Stimulated activated CD8-positive, alpha-beta memory T cell treated with anti-CD3 and anti-CD28 coated beads, Interleukin-15, amount 100 ng/mL, for 4 hours (primary cell): ENCODE measurements at regions not wholly inside any gene's neighbourhood (a gene's known extent, or its start where the extent isn't known, plus 50 kb on each side); places are given as distances from the start of the nearest gene placed in this dataset.
"Not testable (repeated sequence)": the region's sequence is repeated elsewhere in the genome, so short reads cannot be mapped to it uniquely, and the experiment has no call there.

Source experiments
- DNase-seq, 2 donors: peaks; one replicate each; pipeline ENCODE4 v3.0.0-alpha.2; 2020; ENCODE audit warnings: low read depth in 2 of 2

DNA sequence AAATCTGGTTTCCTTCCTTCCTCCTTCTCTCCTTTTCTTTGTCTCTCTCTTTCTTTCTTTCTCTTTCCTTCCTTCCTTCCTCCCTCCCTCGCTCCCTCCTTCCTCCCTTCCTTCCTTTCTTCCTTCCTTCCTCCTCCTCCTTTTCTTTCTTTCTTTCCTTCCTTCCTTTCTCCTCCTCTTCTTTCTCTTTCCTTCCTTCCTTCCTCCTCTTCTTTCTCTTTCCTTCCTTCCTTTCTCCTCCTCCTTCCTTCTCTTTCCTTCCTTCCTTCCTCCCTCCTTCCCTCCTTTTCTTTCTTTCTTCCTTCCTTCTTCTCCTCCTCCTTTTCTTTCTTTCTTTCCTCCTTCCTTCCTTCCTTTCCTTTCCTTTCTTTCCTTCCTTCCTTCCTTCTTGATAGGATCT lies 61.2 kb downstream of the VIP start:
- no peak for DNase-seq

DNA sequence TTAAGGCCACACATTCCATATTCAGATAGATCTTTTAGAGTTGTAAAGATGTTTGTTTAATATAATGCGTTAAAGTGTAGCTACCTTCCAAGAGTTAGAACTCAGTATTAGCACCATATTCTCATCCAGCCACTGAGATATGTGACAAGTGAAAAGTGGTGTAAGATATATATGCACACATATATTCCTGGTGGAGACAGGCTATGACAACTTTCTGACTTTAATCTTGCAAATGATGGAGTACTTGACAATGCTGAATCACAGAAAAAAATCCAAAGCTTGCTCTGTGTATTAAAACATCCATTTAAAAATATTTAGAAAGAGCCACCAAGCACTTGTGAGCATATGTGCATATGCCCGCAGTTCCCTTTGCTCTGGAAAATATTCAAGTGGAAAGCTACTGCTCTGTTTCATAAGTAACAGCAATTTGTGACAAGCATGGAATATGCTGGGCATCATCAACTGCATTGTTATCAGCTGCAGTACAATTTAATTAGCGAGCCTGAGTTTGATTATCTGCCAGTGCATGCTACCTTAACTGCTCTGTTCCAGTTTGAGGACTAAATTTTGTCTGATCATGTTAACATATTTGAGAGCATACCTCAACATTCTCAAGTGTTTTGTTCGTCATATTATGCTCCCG lies 64.8 kb downstream of the VIP start:
- DNase-seq, result no peak

DNA sequence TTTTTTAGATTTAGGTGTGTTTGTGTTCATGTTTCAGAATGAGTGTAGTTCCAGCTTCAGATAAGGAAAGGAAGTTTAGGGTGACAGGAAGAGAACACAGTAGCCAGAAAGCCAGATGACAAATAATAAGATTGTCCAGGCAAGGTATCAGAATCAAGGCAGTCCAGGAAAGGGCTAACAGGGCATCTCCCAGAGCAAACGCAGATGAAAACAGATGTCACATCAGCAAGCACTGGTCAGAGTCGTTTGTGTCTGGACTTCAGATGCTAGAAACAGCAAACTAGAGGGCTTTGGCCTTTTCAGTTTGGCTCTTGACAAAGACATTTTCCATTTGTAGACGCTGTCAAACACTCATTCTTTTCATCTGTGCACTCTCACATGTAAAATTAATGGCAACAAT lies 65.5 kb downstream of the VIP start:
- DNase-seq, result no peak

DNA sequence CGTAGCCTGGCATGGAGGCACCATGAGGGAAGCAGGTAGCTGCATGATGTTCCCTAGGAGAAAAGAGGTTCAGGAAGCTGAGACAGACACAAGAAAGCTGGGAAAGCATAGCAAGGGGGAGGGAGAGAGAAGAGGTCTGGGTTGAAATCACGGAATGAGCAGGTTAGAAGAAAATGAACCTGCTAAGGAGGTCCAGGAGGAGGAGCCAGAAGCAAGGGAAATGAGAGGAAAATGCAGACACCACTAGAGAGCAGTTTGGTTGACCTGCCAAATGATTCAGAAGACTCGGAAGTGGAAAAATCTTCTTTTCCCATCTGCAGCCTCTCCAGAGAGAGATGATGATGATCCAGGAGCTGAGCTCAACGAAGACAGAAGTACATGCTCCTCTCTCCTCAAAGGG lies 70.9 kb downstream of the VIP start:
- no peak for DNase-seq

DNA sequence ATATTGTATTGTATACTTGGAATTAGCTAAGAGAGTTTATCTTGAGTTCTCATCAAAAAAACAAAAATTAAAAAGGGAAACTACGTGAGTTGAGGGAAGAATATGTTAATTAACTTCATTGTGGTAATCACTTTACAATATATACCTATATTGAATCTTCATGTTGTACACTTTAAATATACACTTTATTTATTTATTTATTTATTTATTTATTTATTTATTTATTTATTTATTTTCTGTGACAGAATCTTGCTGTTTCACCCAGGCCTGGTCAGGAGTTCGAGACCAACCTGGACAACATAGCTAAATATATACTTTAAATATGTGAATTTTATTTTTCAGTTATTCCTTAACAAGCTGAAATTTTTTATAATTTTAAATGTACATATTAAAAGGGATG lies 74.1 kb downstream of the VIP start:
- DNase-seq, result no peak

DNA sequence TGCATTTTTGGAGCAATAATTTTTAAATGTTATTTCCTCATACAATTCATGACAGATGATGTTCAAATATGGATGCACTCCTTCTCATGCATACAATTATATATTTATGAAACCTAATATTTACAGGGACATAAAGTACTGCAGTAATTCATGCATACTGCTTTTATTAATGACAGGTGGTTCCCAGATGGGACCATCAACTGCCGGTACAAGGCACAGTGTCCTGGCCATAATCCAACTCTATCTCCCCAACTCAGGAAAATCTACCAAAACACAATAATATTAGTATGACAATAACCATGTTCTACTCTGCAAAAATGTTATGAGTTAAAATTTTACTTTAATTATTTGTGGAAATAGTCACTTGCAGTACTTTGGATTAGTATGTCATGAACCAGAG lies 77.8 kb downstream of the VIP start:
- no peak for DNase-seq

DNA sequence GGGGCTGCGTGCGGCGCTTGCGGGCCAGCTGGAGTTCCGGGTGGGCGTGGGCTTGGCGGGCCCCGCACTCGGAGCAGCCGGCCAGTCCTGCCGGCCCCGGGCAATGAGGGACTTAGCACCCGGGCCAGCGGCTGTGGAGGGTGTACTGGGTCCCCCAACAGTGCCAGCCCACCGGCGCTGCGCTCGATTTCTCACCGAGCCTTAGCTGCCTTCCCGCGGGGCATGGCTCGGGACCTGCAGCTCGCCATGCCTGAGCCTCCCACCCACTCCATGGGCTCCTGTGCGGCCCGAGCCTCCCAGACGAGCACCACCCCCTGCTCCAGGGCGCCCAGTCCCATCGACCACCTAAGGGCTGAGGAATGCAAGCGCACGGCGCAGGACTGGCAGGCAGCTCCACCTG lies 83.8 kb downstream of the VIP start:
- DNase-seq, result not testable (repeated sequence)

DNA sequence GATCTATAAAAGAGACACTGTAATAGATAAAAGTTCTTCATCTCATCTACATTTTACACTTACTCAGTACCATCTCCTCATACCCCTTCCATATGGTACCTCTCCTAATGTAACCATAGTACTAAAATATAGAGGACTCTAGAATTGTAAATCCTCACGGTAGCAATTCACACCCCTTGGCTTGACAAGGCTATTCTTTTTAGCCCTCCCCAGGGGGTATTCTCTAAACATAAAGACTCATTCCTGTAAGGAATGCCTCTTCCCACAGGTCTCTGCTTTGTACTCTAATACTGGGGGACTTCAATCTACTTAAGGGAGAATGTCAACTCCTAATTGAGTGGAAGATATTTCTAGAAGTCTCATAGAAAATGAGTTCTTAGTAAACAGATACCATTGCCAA lies 85.9 kb downstream of the VIP start:
- DNase-seq, result no peak

DNA sequence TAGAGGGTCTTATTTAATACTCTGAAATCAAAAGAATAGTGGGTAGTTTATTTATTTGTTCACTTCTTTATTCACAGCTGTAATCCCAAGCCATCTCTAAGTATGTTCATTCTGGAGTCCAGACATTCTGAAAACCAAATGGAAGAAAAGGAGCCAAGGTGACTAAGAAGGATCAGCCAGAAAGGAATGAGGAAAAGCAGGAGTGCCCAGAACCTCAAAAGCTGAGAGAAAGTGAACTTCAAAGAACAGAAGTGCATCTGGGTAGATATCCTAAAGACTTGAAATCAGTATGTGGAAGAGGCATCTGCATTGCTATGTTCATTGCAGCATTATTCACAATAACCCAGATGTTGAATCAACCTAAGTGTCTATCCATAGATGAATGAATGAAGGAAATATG lies 94.8 kb downstream of the VIP start:
- DNase-seq, result no peak

DNA sequence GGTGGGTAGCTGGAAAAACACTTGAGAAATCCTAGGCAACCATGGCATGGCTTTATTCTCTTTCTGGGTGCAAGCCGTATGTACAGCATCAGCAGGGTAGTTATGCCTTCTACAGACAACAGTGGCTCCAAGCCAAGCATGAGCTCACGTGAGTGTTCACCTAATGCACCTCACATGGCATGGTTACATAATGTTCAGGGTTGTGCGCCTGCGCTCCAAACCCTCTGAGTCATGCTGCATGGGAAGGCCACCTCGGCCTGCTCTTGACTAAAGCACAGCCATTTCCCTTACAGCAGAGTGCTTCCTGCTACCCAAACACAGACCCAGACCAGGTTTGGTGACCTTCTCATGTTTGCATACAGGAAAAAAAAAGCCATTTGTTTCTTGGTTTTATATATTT lies 96.2 kb downstream of the VIP start:
- DNase-seq, result no peak

DNA sequence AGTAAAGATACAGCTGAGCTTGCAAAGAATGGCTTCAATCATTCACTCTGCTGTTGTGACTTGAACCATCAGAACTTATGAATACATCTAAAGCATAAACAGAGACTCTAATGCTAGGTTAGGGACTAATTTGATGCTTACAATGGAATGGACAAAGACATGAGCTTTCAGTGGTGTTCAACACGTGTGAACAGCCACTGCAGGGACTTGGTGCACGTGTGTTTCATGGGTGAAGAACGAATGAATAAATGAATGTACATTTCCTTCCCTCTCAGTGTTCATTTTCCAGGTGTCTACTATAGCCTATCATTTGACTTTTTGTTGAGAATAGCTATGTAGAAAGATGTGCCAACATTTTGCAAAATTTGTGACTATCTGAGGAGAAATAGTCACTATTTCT lies 98.3 kb downstream of the VIP start:
- no peak for DNase-seq

DNA sequence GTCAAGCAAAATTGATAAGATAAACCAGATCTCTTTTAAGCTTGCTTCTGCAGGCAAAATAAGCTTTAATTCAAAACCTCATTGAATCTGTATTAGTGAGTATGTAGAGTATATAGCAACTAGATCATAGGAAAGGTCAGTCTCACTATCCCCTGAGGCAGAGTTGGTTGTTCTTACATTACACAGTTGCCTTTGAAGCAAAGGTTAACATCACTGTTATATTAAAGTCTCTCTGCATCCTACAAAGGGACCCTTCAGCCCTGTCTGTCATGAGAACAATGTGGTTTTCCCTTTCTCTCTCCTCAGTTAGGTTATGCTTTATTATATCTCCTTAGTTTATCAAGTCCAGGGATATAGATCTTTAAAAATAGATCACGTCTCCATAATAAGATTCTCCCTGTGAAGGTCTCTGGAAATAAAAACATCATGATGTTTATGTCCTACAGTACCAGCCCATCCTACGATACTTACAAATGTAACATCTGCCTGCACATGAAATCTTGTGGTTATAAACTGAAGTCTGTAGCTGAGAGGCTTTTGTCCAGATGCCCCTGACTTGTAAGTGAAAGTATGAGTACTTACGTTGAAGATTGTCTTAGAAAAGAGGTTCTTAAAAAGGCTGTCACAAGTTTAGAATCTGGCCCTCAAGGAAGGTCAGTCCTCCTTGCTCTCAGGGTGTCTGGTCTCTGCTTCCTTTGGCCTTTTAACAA lies 103.6 kb downstream of the VIP start:
- DNase-seq, result no peak

DNA sequence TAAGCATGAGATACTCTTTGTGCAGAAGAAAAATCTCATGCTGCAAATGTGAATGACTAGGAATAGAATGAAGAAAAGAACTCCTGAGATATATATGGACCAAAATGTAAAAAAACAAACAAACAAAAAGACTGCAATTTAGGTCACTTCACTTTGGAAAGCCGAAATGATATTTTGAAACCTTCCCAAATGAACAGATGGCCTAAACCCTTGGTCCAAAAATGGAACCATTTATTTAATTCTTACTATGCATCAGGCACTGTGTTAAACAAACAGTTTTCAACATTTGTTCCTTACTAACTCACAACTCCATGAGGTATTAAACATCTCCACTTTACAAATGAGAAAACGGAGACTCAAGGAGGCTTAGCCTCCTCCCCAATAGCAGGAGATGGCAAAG lies 107.5 kb downstream of the VIP start:
- DNase-seq, result no peak

DNA sequence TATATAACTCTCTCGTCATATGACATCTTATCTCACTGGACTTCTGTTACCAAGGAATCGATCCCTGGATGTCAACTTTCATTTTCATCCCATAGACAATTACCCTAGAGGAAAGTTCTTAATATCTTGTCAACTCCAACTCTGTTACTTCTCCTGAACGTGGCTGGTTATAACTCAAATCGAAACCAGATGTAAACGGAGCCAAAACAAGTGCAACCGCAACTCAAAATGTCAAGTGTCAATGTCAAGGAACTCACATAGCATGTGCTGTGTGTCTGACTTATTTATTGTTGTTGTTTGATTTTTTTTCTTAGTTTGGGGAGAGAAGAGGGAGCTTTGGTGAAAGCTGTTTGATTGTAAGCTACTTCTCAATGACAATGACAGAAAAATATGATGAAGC lies 108.6 kb downstream of the VIP start:
- no peak for DNase-seq

DNA sequence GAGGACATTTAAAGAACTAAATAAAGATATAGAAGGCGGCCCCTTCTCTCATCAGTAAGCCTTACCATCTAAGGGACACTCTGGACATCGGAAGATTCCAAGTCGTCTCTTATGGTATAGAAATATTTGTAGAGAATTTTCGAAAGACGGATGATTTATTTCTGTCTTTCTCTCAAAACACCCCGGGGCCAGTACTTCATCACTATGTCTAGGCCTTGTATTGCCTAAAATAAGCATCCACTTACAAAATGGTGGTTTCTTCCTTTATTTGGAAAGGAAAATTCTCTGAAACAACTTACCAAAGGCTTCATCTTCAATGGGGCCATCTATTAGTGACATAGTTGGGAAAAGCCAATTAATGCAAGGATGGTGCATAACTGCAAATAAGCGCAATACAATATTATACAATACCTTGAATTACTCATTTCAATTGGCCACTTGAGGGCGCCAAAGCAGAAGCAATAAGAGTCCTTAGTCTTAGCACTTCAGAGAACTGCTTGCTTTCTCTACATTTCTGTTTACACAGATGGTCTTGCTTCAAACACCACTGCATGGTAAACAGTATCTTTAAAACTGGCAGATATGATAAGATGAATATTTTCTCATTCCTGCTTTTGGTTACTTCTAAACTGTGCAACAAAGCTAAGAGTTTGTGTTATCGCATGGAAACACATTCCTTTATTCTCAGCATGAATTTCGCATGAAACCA lies 113.2 kb downstream of the VIP start:
- peak in 1 of 2 donors; percentile 21 for DNase-seq

DNA sequence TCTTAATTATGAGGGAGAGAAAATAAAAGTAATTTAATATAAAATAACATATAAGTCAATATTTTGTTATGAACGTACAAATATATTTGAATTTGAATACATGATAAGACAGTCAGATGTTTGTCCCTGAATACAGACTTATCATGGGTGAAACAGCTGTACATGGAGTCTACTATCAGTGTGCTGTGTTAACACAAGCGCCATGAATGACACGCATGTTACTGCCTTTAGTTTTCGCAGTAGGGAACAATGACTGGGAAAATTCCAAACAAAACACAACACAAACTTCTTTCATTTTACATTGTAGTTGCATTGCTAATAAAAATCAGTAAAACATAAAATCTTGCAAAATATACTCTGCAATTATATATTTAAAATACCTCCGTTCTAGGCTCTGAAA lies 108.6 kb downstream of the FBXO5 start:
- no peak for DNase-seq

DNA sequence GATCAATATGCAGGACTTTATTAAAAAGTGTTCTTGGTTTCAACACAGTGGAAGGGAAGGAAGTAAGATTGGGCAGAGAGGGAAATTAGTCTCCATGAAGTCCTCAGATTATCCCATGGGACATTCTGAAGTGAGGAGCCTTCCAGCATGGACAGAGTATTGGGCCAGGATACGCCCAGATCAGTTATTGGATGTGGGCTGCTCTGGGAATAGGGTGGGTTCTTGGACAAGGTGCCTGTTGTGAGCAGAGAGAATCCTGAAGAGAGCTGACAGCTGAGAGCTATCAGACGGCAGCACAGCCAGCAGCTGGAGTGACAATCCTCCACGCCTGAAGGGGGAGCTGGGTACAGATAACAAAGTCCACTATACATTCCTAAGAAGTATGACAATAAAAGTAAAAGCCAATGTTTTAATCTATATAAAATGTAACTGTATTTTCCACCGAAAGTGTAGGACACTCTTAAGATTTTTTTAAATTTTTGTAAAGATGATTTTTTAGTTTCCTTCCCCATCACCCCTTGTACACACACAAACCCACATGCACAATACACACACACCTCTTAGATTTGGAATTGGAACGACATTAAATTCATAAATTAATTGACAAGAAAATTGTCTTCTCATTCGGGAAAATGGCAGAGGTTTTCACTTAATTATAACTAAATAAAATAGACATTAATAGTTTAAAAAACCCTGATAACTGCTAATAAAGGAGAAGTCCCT lies 107.8 kb downstream of the FBXO5 start:
- DNase-seq, result no peak

DNA sequence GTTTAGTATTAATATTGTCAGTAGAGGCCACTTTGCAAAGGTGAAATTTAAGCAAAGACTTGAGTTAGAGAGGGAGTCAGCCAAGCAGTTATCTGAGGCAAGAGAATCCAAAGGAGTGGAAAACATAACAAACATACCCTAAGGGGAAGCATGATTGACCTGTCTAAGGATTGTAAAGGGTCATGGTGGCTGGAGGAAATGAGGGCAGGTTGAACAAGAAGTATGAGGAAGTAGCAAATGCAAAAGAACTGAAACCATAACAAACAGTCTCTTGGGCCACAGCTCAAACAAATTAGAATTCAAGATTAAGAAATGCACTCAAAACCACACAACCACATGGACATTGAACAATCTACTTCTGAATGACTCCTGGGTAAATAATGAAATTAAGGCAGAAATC lies 103.2 kb downstream of the FBXO5 start:
- DNase-seq, result no peak

DNA sequence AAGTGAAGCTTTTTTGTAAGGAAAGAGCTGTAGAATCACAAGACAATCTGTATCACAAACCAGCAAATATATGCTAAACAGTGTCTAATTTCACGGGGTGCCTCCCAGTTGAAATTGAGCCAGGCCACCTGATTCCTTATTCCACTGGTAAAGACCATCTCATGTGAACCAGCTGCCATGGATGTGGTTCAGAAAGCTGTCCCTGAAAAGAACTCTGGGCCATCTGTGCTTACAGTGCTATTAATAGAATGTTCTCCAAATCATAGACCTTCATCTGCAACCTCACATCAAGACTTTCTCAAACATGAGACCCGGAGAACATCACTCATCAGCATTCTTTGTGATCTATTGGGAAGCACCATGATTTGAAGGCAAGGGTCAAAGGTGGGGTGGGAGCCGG lies 89.7 kb downstream of the FBXO5 start:
- DNase-seq, result no peak

DNA sequence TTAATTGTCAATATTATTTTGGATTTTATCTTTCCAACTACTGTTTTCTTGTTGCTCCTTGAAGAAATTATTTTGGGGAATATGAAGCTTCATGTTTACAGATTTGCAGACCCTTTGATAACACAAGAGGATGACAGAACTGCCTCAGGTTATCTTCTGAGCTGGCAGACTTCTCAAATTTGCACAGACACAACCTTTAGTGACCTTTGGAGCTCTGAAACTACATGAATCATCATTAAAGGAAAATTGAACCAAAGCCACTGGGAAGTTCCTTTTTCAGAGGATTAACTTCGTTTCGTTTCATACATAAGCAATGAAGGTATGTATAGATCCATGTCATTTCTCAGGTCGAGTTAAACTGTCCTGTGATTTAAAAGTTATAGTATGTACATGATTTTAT lies 85.9 kb downstream of the FBXO5 start:
- DNase-seq, result no peak

DNA sequence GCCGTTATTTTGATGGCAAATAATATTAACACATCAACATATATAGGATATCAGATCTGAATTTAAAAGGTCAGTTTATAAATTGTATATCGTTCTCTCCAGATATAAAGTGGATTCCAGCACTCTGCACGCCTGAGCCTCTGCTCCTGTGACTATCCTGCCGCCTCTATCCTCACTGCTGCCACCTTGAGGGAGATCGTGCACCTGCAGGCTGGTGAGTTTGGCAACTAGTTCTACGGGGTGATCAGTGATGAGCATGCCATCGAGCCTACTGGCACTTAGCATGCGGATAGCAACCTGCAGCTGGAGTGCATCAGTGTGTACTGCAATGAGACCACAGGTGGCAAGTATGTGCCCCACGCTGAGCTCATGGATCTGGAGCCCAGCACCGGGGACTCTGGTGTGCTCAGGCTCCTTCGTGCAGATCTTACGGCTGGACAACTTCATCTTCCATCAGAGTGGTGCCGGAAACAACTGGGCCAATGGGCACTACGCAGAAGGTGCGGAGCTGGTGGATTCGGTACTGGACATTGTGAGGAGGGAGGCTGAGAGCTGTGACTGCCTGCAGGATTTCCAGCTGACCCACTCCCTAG lies 84.9 kb downstream of the FBXO5 start:
- peak; percentile 14 to 24 for DNase-seq

DNA sequence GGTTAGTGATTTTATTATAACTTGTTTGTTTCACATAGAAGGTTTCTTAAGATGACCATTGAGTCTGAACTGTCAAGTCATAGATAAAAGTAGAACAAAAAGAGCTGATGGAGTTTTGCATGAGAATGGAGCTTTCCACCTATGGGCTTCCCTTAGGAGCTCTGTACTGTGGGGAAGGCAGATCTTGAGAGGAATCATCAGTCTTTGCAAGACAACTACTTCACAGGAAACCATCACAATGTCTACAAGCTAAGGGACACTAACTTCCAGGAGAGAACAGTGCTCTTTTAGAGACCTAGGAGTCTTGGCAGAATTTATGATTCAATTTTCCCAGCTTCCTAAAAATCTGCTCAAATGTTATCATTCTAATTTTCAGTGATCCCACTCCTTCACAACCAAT lies 78.2 kb downstream of the FBXO5 start:
- no peak for DNase-seq
